ENCODE measurements at regions not wholly inside any gene's neighbourhood (a gene's known extent, or its start where the extent isn't known, plus 50 kb on each side); places are given as distances from the start of the nearest gene placed in this dataset.

DNA sequence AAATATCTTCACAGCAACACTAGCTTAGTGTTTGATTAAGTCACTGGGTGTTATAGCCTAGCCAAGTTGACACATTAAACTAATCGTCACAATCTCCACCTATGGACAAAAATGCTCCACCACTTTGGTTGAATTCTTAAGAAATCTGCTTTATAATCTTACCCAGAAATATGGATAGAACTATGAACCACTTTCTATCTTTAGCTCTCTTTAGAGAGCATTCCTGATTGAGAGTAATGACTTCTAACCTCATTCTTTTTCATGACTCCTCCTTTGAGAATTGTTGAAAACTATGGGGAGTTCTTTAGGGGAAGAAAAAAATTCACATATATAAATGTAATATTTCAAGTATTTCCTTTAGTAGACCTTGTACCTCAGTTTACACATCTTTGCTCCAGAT is 1282.2 kb upstream of the ZEB2 start:
- TF ChIP-seq, protein P1, sequence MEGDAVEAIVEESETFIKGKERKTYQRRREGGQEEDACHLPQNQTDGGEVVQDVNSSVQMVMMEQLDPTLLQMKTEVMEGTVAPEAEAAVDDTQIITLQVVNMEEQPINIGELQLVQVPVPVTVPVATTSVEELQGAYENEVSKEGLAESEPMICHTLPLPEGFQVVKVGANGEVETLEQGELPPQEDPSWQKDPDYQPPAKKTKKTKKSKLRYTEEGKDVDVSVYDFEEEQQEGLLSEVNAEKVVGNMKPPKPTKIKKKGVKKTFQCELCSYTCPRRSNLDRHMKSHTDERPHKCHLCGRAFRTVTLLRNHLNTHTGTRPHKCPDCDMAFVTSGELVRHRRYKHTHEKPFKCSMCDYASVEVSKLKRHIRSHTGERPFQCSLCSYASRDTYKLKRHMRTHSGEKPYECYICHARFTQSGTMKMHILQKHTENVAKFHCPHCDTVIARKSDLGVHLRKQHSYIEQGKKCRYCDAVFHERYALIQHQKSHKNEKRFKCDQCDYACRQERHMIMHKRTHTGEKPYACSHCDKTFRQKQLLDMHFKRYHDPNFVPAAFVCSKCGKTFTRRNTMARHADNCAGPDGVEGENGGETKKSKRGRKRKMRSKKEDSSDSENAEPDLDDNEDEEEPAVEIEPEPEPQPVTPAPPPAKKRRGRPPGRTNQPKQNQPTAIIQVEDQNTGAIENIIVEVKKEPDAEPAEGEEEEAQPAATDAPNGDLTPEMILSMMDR (IDR thresholded peaks at IDR 0.05) = no peak
- no peak for TF ChIP-seq EZH2 (IDR thresholded peaks at IDR 0.05; ENCODE audit: borderline replicate concordance, insufficient read depth, low read depth, low read length, poor library complexity, severe bottlenecking)
